Neural cell (in vitro differentiated cells): ENCODE measurements at regions not wholly inside any gene's neighbourhood (a gene's known extent, or its start where the extent isn't known, plus 50 kb on each side); places are given as distances from the start of the nearest gene placed in this dataset.
A peak's percentile ranks its signal among the peaks of the same experiment; 100 is the strongest.

ENCODE experiments used
- H2AFZ ChIP-seq: fragments of 200-600, 300-800 bp; sonication (generic), shearing (Covaris generic); 2 replicates; pipeline ENCODE4 v1.6.0; 2014; ENCODE audit warnings: low read depth, mild to moderate bottlenecking, antibody characterized with exemption, low read length, moderate library complexity
- H3F3A ChIP-seq: fragments of 200-600 bp; shearing (Covaris generic); 2 replicates; pipeline ENCODE4 v1.6.1; 2016; ENCODE audit warnings: mild to moderate bottlenecking, moderate library complexity, mixed read lengths, antibody characterized with exemption, low read length; ENCODE audit not compliant: insufficient read depth, poor library complexity, severe bottlenecking
- H3K27ac ChIP-seq: fragments of 200-600, 300-800 bp; sonication (generic), shearing (Covaris generic); 2 replicates; pipeline ENCODE4 v1.5.1; 2014; ENCODE audit warnings: mild to moderate bottlenecking, low read length, moderate library complexity
- H3K27me3 ChIP-seq: fragments of 300-800, 200-600 bp; sonication (generic), shearing (Covaris generic); 2 replicates; pipeline ENCODE4 v1.6.0; 2014; ENCODE audit warnings: mild to moderate bottlenecking, low read depth, low read length, moderate library complexity; ENCODE audit not compliant: insufficient read depth
- H3K36me3 ChIP-seq: fragments of 300-800, 200-600 bp; sonication (generic), shearing (Covaris generic); 2 replicates; pipeline ENCODE4 v1.5.1; 2014; ENCODE audit warnings: mild to moderate bottlenecking, antibody characterized with exemption, low read length, moderate library complexity; ENCODE audit not compliant: insufficient read depth
- H3K4me2 ChIP-seq: fragments of 300-800, 200-600 bp; sonication (generic), shearing (Covaris generic); 2 replicates; pipeline ENCODE4 v1.6.0; 2014; ENCODE audit warnings: mild to moderate bottlenecking, low read length
- H3K4me3 ChIP-seq: fragments of 300-800, 200-600 bp; sonication (generic), shearing (Covaris generic); 2 replicates; pipeline ENCODE4 v1.5.1; 2014; ENCODE audit warnings: mild to moderate bottlenecking, low read length, moderate library complexity
- H3K79me2 ChIP-seq: fragments of 200-600 bp; shearing (Covaris generic); replicated peaks from 2 replicates; pipeline ENCODE4 v1.6.0; 2014; ENCODE audit warnings: mild to moderate bottlenecking, low read length, moderate library complexity; ENCODE audit not compliant: insufficient read depth
- H3K9ac ChIP-seq: fragments of 300-800, 200-600 bp; sonication (generic), shearing (Covaris generic); 2 replicates; pipeline ENCODE4 v1.6.1; 2016; ENCODE audit warnings: mild to moderate bottlenecking, low read length, mixed read lengths
- H3K9me2 ChIP-seq: fragments of 200-600 bp; shearing (Covaris generic); 2 replicates; pipeline ENCODE4 v1.6.1; 2016; ENCODE audit warnings: mild to moderate bottlenecking, low read length, mixed read lengths; ENCODE audit not compliant: insufficient read depth
- H3K9me3 ChIP-seq: fragments of 200-600, 300-800 bp; sonication (generic), shearing (Covaris generic); 2 replicates; pipeline ENCODE4 v1.6.1; 2016; ENCODE audit warnings: mild to moderate bottlenecking, mixed run types, low read length, moderate library complexity, mixed read lengths
- H4K20me1 ChIP-seq: fragments of 200-600 bp; shearing (Covaris generic); 2 replicates; pipeline ENCODE4 v1.6.1; 2016; ENCODE audit warnings: mild to moderate bottlenecking, mixed run types; ENCODE audit not compliant: insufficient read depth
- EP300 ChIP-seq: fragments of 450-650 bp; conservative IDR thresholded peaks from 2 replicates; pipeline ENCODE4 v1.6.1; 2014; ENCODE audit warnings: antibody characterized with exemption, mild to moderate bottlenecking, moderate library complexity; ENCODE audit not compliant: poor library complexity, severe bottlenecking
- EZH2 ChIP-seq: fragments of 200-600, 300-800 bp; shearing (Covaris generic), sonication (generic); IDR thresholded peaks from 2 replicates; pipeline ENCODE4 v1.6.1; 2014; ENCODE audit warnings: antibody characterized with exemption, low read length, borderline replicate concordance, mild to moderate bottlenecking; ENCODE audit not compliant: insufficient read depth, poor library complexity, severe bottlenecking
- MXI1 ChIP-seq: fragments of 450-650 bp; conservative IDR thresholded peaks from 2 replicates; pipeline ENCODE4 v1.6.1; 2014; ENCODE audit warnings: antibody characterized with exemption, mild to moderate bottlenecking; ENCODE audit not compliant: poor library complexity, severe bottlenecking
- POLR2AphosphoS5 ChIP-seq: IDR thresholded peaks from 2 replicates; pipeline ENCODE4 v1.6.1; 2012
- RAD21 ChIP-seq: fragments of 450-650 bp; conservative IDR thresholded peaks from 2 replicates; pipeline ENCODE4 v1.6.1; 2014; ENCODE audit warnings: antibody characterized with exemption, mild to moderate bottlenecking, moderate library complexity
- SMC3 ChIP-seq: fragments of 450-650 bp; conservative IDR thresholded peaks from 2 replicates; pipeline ENCODE4 v1.6.1; 2014; ENCODE audit warnings: antibody characterized with exemption, mild to moderate bottlenecking, moderate library complexity; ENCODE audit not compliant: poor library complexity
- TAF1 ChIP-seq: IDR thresholded peaks from 2 replicates; pipeline ENCODE4 v1.6.1; 2012; ENCODE audit warnings: low read depth
- TF ChIP-seq, protein P1 (sequence below): fragments of 450-650 bp; IDR thresholded peaks from 2 replicates; pipeline ENCODE4 v1.5.1; 2014; ENCODE audit warnings: antibody characterized with exemption, mild to moderate bottlenecking, moderate library complexity; ENCODE audit not compliant: poor library complexity, severe bottlenecking
- TF ChIP-seq, protein P2 (sequence below): IDR thresholded peaks from 2 replicates; pipeline ENCODE4 v1.6.1; 2012; ENCODE audit warnings: borderline replicate concordance

DNA sequence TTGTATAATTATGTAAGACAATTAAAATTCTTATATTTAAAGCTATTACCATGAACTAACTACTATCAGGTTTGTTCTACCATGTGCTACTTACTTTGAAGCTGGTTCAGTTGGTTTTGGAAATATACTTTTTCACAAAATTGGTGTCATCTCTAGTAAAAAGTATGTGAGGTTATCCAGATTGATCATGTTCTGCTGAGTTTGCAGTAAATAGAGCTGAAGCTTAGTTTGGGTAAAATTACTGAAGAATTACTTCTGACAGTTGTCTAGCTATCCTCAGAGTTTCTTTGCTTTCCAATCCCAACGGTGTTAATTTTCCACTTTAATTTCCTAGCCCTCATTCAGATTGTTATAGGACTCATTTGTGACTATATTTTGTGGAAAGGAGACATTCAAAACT, 184.2 kb downstream of the FAT4 start:
- Histone ChIP-seq H3K27ac (no peak overlapping the region), H4K20me1 (no peaks in the 10 kb centered on the region), H2AFZ (no peak overlapping the region), H3K9me3 (no peaks in the 10 kb centered on the region), H3K79me2 (no peaks in the 10 kb centered on the region), H3K4me2 (no peak overlapping the region), H3K9me2 (no peaks in the 10 kb centered on the region), H3K27me3 (no peaks in the 10 kb centered on the region), H3K9ac (no peak overlapping the region), H3K36me3 (no peaks in the 10 kb centered on the region), H3K4me3 (no peak overlapping the region), H3F3A (no peaks in the 10 kb centered on the region)
- TF ChIP-seq RAD21 (no peak), TAF1 (no peak), POLR2AphosphoS5 (no peak), MXI1 (no peak), SMC3 (no peak), EZH2 (no peak), EP300 (no peak)
- TF ChIP-seq, protein P1, sequence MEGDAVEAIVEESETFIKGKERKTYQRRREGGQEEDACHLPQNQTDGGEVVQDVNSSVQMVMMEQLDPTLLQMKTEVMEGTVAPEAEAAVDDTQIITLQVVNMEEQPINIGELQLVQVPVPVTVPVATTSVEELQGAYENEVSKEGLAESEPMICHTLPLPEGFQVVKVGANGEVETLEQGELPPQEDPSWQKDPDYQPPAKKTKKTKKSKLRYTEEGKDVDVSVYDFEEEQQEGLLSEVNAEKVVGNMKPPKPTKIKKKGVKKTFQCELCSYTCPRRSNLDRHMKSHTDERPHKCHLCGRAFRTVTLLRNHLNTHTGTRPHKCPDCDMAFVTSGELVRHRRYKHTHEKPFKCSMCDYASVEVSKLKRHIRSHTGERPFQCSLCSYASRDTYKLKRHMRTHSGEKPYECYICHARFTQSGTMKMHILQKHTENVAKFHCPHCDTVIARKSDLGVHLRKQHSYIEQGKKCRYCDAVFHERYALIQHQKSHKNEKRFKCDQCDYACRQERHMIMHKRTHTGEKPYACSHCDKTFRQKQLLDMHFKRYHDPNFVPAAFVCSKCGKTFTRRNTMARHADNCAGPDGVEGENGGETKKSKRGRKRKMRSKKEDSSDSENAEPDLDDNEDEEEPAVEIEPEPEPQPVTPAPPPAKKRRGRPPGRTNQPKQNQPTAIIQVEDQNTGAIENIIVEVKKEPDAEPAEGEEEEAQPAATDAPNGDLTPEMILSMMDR, result no peak
- TF ChIP-seq, protein P2, sequence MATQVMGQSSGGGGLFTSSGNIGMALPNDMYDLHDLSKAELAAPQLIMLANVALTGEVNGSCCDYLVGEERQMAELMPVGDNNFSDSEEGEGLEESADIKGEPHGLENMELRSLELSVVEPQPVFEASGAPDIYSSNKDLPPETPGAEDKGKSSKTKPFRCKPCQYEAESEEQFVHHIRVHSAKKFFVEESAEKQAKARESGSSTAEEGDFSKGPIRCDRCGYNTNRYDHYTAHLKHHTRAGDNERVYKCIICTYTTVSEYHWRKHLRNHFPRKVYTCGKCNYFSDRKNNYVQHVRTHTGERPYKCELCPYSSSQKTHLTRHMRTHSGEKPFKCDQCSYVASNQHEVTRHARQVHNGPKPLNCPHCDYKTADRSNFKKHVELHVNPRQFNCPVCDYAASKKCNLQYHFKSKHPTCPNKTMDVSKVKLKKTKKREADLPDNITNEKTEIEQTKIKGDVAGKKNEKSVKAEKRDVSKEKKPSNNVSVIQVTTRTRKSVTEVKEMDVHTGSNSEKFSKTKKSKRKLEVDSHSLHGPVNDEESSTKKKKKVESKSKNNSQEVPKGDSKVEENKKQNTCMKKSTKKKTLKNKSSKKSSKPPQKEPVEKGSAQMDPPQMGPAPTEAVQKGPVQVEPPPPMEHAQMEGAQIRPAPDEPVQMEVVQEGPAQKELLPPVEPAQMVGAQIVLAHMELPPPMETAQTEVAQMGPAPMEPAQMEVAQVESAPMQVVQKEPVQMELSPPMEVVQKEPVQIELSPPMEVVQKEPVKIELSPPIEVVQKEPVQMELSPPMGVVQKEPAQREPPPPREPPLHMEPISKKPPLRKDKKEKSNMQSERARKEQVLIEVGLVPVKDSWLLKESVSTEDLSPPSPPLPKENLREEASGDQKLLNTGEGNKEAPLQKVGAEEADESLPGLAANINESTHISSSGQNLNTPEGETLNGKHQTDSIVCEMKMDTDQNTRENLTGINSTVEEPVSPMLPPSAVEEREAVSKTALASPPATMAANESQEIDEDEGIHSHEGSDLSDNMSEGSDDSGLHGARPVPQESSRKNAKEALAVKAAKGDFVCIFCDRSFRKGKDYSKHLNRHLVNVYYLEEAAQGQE, result no peak

DNA sequence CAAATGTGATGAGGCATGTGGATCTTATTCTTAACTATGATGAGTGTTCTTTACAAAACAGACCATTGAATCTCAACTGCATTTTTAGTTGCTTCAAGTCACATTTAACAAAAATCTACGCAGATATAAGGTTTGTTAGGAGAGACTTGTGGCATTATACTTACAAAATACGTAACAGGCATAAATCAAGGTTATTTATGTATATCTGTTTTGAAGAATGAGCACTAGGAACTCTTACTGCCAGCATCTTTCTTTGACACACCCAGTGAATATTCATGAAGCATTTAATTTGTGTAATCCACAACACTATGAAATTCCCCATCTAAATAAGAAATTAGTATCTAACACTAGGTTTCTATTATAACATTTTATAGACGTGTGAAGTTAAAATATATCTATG, 186.3 kb downstream of the FAT4 start:
- Histone ChIP-seq H3K27ac (peak overlapping the region; percentile 83), H3F3A (no peaks in the 10 kb centered on the region), H2AFZ (peak overlapping the region; percentile 3), H3K27me3 (no peaks in the 10 kb centered on the region), H3K79me2 (no peaks in the 10 kb centered on the region), H3K9me2 (no peaks in the 10 kb centered on the region), H3K9ac (peak overlapping the region; percentile 25), H3K4me3 (peak overlapping the region; percentile 38), H3K4me2 (peak overlapping the region; percentile 32), H4K20me1 (no peaks in the 10 kb centered on the region), H3K9me3 (no peaks in the 10 kb centered on the region), H3K36me3 (no peaks in the 10 kb centered on the region)
- TF ChIP-seq RAD21 (no peak), POLR2AphosphoS5 (no peak), TAF1 (no peak), EP300 (no peak), MXI1 (no peak), EZH2 (no peak), SMC3 (no peak)
- TF ChIP-seq, protein P1, result no peak
- TF ChIP-seq, protein P2, result no peak
